Right renal cortex interstitium (tissue), 3 donors: ENCODE measurements at regions not wholly inside any gene's neighbourhood (a gene's known extent, or its start where the extent isn't known, plus 50 kb on each side); places are given as distances from the start of the nearest gene placed in this dataset.

ENCODE experiments used
- DNase-seq, 3 donors: peaks; one replicate each; pipeline ENCODE4 v3.0.0-alpha.2; 2013; ENCODE audit warnings: low read depth in 3 of 3, low spot score in 2 of 3

DNA sequence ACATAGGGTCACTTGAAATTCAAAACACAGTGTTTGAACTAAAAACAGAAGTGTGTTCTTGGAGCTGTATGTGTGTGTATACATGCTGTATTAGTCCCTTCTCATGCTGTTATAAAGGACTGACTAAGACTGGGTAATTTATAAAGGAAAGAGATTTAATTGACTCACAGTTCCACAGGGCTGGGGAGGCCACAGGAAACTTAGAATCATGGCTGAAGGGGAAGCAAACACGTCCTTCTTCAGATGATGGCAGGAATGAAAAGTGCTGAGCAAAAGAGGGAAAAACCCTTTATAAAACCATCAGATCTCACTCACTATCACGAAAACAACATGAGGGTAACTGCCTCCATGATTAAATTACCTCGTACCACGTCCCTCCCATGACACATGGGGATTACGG, 224.1 kb downstream of the BCAT1 start:
- DNase-seq, result no peak

DNA sequence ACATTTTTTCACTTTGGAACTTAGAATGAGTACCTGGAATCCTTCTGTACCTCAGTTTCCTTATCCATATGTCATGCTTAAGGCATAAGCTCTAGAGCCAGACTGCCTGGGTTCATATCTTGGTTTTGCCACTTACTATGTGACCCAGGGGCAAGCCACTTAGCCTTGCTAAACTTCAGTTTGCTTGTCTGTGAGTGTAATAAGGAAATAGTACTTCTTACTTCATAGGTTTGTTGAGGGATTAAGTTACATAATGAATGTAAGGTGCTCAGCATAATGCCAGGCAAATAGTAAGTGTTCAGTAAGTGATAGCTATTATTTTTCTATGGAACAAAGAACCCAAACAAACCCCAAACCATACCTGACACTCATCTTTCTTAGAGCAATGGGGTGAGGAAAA, 225.1 kb downstream of the BCAT1 start:
- DNase-seq, result no peak

DNA sequence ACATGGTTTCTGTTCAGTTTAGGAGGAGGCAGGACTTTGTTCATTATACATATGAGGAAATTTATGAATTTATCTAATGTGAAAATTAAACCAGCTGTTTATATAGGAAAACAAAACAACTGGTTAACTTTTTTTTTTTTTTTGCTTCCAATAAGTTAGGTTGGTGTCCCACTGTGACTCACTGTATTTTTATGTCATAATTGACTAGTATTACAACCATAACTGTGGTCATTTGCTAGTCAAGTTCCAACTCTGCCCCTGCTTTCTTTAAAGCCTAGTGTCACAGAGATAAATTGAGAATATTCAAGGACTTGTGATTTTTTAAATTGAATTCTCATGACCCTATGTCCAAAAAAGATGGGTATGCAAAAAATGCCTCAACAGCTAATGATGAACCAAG, 227.7 kb downstream of the BCAT1 start:
- no peak for DNase-seq

DNA sequence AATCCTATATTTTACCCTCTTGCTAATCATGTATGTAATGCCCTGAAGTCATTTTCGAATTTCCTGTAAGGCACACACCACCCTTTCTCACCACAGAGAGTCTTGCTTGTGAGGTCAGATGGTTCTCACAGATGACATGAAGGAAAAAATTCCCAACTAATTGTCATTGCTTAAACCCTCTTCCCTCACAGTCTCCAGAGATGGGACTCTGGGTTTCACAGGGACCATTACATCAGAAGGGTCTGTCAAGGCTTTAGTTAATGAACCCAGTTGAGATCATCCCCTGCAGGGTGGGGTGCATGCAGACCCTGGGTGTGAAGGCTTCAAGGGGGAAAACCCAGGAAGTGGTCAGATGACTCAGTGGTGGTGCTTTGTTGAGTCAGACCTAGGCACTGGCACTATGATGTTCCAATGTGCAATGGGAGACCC, 229.6 kb downstream of the BCAT1 start:
- no peak for DNase-seq

DNA sequence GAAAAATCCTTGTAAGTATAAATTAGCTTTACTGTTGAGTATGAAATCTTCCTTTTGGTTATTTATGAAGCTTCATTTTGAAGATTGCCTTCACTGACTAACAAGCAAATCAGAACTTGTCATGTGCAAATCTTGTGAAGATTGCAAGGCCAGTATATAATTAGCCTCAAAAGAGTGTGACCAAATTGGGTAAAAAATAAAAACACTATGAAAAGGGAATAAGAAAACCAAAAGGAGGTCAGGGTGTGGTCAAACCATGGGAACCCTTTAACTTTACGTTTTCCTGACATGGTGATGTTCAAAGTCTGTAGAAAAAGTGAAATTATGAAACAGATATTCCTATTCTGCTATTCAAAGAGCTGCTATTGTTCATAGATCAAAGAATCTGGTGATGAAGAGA, 230.3 kb downstream of the BCAT1 start:
- no peak for DNase-seq

- no peak for DNase-seq
Observed at GRCh38 chr12:24714237-24714636, 234.7 kb downstream of the BCAT1 start.

GRCh38 chr12:24711056-24712008, 237.6 kb downstream of the BCAT1 start:
- DNase-seq, result no peak

GRCh38 chr12:24709216-24709615, 239.7 kb downstream of the BCAT1 start:
- no peak for DNase-seq

GRCh38 chr12:24708718-24709117, 240.2 kb downstream of the BCAT1 start:
- no peak for DNase-seq

- DNase-seq, result no peak
Observed at GRCh38 chr12:24708043-24708442, 240.9 kb downstream of the BCAT1 start.

- DNase-seq, result no peak
Observed at GRCh38 chr12:24707334-24707733, 241.6 kb downstream of the BCAT1 start.

DNA sequence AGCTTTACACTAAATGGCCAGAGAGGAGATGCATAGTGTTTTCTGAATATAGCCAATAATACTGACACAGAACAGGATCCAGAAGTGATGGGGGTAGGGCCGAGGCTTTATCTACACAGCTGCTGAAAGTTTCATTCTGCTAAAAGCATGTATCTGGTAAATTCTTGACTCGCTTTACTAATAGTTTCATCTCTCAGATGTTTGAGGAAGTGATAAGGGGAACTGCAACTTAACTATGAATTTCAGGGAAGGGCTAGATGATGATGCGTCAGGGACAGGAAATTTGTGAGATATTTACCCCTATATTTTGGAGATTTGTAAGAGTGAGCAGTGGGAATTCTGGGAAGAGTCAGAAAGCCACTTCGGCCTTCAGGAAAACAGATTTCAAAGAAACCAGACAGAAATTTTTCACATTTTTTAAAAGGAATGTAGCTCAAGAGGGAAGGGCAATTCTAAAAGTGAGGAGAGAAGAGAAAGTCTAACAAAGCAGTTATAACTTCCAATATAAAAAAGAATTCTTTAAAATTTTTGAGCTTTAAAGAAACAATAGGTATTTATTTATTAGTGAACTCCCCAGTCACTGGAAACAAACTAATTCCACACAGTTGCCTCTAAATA, 243.1 kb downstream of the BCAT1 start:
- DNase-seq, result no peak

GRCh38 chr12:24705216-24705615, 243.7 kb downstream of the BCAT1 start:
- no peak for DNase-seq

- DNase-seq, result no peak
Observed at GRCh38 chr12:24701343-24701742, 247.6 kb downstream of the BCAT1 start.

- no peak for DNase-seq
Observed at GRCh38 chr12:24698972-24699371, 249.9 kb downstream of the BCAT1 start.

DNA sequence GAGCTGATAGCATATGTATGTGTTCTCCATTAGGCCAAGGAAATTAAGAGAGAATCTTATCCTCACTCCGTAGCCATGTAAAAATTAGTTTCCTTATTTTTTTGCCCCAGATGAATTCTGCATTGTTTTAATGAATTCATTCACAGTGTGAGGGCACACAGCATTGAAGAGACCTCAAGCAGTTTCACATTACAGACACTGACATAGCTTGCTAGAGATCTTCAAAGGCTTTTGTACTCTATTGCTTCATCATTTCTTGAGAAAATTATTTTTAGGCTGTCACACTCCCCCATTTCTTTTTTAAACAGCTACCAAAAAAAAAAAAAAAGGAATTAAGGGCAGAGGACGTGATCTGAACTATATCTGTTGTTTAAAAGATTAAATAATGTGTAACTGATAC, 251.1 kb downstream of the BCAT1 start:
- DNase-seq, result no peak

DNA sequence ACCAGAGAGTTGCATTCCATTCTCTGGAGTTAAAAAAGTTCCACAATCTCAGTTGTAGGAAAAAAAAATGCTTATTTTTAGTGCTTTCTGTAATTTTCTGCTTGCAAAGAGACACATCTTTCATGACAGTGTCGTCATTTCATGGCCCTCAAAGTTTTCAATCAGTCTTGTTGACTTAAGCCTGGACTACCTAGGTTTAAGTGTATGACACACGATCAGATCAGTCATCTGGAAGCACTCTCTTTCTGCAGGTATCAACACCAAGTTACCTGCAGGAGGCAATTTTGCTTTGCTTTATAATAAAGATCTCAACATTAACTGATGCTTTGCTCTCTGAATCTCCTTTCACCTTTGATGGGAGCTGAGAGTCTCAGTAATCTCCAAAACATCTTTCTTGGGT, 251.6 kb downstream of the BCAT1 start:
- no peak for DNase-seq

- DNase-seq, result no peak
Observed at GRCh38 chr12:24696800-24697199, 252.1 kb downstream of the BCAT1 start.

DNA sequence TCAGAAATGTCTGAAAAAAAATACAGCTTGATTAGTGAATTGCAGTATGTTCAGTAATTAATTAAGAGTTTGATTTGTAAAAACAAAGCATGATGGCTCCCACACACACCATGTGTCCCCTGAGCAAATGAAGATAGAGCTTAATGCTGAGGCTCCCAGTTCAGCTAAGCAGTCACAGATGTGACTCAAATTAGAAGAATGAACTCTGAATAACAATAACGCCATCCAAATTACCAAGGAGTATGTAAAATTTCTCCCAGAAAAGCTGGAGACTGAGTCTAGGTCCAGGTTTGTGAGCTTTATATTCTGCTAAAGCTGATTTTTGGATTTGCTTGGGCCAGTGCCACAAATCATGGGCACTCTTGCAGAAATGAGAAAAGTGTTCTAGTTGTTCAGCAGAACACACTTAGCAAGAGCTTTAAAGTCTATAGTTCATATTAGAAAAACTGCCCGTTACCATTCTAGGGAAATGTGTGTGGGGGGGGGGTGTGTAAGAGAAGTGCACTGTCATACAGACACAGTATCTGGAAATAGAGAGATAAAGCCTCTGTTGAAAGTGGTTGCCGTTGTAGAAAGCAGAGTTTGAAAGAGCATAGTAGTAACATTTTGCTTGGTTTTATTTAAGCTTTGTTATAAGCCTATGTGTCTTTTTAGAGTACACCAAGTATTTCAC, 253.1 kb downstream of the BCAT1 start:
- no peak for DNase-seq

DNA sequence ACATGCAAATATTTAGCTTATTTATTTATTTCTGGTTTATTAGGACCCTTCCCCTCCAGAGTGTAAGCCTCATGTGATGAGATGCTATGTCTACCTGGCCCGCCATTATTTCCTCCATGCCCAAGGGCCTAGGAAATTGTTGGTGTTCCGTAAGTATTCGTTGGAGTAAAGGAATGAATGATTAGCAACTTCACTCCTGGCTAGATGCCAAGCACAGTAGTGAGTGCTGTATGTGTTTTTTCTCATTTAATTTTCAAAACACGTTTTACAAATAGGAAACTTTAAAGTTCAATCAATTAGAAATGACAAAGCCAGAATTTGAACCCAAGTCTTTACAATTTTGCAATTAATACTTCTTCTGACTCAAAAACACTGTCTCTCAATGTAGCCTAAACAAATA, 253.8 kb downstream of the BCAT1 start:
- no peak for DNase-seq

GRCh38 chr12:24688601-24689000, 260.3 kb downstream of the BCAT1 start:
- DNase-seq, result no peak

DNA sequence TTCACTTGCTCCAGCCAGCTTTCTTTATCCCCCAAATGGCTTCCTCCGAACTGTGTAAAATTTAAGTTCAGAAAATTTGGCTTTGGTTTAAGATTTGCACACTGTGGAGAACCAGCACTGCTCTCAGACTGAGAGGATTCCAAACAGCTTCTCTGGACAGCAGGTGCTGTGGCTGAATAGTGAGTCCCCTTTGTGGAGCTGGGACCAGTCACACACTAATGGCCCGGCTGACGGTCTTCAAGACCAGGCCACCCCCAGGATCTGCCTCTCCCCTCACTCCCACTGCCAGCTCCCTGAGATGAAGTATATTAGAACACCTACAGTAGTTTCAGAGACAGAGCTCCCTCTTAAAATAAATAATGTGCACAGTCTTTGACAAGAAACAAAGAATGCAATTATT, 267.3 kb downstream of the BCAT1 start:
- DNase-seq, result no peak
